ENCODE measurements at regions not wholly inside any gene's neighbourhood (a gene's known extent, or its start where the extent isn't known, plus 50 kb on each side); places are given as distances from the start of the nearest gene placed in this dataset.
"Not testable (repeated sequence)": the region's sequence is repeated elsewhere in the genome, so short reads cannot be mapped to it uniquely, and the experiment has no call there.

DNA sequence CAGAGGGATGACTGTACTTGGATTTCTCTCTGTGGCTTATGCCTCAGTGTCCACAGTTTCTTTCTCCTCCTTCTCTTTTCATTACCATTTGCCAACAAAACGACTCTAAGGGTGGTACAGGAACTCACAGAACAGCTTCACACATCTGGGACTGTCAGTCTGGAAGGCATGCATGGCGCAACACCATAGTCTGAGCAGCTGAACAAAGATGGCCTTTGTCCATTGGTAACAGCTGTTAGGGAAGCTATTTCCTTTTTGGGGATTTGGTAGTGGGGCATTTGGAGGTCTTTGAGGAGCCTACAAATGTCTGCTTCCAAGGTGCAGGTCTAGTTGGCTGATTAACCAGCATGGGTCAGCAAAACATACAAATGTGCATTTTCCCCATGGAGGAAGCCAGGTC is 81.4 kb upstream of the PCDH8 start:
- no peak for DNase-seq

DNA sequence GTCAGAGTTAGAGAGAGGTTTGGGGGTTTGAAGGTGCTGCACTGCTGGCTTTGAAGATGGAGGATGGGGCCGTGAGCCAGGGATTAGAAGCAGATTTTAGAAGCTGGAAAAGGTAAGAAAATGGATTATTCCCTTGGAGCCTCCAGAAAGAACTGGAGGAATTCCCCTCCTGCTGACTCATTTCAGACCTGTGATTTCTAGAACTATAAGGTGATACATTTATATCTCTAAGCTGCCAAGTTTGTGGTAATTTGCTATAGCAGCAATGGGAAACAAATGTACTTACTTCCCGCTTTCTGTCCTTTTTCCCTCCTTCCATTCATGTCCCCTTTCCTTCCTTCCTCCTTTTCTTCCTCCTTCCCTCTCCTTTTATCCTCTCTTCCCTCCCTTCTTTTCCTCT is 78.5 kb upstream of the PCDH8 start:
- no peak for DNase-seq

DNA sequence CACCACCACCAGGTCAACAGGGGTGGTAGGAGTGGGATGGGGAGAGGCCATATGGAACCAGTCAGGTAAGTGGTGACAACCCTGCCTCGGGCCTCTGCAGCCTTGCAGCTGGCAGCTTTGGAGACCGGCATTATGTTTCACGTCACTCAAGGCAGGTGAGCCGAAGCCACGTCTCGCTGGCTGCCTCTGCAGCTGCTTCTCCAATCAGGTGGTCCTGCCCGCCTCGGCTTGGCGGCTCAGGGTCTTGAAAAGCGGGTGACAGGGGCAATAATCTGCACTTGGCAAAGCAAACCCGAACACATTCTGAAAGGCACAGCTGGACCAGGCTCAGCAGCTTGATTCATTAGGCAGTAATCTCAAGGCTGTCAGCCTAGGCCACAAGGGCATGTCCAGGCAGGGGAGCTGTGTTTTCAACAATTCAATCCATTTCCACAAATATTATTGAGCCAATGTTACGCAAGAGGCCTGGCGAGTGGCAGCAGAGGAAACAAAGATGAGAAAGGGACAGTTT is 77.4 kb upstream of the PCDH8 start:
- no peak for DNase-seq

DNA sequence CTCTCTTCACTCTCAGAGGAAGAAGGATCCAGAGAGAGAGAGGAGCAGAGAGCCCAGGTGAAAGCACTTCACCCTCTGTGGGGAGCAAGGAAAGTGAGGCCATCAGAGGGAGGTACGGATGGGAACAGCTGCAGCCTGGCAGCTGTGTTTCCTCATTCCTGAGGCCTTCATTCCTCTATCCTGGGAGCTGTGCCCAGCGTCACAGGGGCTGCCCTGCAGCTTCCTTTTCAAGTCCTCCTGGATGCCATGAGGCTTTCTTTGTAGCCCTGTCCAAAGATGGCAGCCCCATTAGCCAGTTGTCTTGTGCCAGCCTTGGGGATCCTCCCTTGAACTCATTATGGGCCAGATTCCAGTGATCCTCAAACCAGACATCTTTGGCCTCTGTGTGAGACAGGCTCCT is 76.8 kb upstream of the PCDH8 start:
- DNase-seq, result no peak

DNA sequence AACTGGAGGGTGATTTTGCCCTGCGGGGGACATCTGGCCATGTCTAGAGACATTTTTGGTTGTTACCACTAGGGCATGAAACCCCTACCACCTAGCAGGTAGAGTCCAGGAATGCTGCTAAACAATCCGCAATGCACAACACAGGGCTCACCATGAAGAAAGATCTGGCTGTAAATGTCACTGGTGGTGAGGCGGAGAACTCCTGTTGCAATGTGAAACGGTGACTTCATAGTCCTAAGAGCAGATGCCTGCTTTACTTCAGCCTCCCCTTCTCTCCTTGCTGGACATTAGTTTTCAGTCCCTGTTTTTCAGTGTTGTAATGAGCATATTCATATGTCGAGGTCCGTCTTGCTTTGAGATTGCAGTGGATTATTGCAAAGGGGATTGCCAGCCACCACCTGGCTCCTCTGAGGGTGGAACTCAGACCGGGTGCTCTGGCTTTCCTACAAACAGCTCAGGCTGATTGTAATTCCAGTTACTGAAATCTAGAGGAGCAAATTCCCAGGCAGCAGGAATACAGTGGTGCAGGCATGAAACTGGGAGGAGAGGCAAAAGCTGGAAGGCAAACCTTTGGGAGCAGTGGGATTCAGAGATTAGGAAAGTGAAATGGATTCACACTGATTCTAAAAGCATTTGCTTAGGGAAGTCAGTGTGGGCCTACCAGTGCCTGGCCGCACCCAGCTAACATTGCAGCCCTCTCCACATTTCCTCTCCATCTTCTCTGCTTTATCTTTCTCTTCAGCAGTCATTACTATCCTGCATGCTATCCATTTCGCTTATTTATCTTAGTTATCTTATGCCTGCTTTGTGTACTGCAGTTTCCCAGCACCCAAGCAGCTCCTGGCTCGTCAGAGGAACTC is 76.1 kb upstream of the PCDH8 start:
- no peak for DNase-seq

DNA sequence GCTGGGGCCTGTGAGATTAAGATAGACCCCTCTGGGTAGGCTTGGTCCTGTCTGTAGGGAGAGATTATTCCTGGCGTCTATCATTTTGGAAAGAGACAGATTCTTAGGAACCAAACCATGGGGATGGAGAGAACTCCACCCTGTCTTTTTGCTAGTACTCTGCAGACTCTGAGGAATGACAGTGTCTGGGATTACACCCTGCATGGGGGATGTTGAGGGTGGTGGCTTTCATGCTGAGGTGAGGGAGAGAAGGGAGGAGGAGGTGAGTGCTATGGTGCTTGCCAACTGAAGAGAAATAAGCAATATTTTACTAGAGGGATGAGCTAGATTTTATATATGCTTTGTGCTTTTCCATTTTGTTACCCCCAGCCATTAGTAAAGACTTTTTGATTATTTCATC is 74.5 kb upstream of the PCDH8 start:
- DNase-seq, result no peak

DNA sequence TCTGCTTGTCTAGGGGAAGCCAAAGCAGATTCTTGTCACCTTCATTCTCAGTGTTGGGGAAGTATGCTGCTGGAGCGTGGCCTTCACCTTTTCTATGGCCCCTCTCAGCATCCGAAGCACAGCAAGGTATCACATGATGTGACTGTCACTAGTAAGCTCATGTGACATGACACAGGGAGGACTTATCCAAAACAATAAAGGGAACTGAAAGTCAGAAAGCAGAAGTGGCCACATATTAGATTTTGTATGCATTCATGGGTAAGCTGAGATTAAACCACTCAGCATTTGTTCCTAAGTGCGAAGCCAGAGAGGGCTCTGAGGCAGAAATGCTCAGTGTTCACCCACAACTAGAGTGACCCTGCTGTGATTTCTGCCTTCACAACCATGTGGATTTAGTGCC is 72.8 kb upstream of the PCDH8 start:
- DNase-seq, result no peak

DNA sequence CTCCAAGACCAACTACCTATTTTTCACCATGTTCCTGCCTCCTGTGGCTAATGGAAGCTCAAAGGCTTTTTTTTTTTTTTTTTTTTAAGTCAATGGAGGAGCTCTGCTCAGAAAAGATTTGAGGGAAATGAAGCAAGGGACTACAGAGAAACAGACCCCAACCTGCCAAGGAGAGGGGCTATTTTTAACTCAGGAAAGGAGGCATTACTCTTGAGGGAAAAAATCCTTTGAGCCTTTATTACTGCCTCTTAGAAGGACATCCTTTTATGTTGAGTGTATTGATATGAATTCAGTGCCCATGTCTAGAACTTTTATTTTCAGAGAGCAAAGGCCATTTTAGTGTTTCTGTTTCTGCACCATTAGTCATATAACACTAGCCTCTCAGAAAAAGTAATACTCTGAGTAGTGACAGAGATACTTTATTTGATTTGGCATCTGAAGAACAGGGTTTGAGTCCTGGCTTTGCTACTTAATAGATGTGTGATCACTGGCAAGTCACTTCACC is 68.1 kb upstream of the PCDH8 start:
- no peak for DNase-seq

DNA sequence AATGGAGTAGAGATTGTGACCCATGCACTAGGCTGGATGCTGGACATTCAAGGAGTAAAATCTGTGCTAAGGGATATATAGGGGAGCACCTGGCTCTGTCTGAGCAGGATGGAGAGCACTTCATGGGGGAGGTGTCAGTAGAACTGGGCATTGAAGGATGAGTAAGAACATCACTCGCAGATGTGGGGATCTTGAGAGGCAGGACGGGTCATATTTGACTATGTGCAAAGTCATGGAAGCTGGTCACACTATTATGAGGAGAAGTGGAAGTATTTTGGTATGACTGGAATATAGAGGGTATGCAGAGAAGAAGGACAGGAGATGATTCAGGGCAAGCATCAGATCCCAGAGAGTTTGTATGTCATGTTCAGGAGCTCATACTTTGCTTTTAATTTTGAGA is 62.9 kb upstream of the PCDH8 start:
- no peak for DNase-seq

DNA sequence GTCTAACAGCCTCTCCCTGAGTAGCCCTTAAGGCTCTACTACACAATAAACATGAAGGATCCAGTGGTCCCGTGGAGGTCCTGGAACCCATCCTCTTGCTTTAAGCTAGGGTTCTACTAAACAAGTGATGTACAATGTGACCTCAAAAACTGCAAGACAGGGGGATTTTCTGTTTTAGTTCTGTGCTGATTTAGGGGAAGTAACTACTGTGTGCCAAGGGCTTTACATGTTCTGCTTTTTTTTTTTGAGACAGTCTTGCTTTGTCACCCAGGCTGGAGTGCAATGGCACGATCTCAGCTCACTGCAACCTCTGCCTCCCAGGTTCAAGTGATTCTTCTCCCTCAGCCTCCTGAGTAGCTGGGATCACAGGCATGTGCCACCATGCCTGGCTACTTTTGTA is 61.9 kb upstream of the PCDH8 start:
- DNase-seq, result not testable (repeated sequence)

DNA sequence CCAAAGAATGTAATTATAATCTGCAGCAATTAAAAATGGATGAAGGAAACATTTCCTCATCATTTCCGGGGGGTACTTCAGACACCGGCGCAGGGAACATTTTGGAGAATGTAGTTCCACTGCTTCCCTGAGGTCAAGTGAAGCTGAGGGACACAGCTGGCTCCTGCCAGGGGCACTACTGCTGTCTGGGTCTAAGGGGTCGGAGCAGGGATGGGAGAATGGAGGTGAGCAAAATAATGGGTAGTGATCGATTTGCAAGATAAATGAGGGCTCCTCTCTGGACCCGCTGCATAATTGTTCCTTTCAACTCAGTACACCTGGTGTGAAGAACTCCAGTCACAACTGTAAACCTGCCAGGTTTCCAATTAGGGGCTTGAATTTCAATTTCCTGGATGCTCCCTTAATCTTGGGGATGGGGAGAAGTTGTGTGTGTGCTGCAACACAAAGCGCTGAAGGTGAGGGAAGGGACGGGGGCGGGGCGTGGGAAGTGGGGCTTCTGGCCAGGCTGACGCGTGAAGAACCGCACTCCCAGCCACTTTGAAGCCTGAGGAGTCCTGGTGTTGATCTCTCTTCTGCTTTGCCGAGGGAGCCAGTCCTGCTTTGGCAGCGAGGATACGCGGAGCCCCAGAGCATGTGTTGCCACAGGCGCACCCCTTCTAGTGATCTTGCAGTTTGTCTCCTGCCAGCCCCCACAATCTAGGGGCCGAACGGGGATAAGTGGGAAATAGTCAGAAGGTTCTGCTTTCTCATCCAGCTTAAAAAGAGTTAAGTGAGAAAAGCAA is 57.9 kb upstream of the PCDH8 start:
- DNase-seq, result no peak

DNA sequence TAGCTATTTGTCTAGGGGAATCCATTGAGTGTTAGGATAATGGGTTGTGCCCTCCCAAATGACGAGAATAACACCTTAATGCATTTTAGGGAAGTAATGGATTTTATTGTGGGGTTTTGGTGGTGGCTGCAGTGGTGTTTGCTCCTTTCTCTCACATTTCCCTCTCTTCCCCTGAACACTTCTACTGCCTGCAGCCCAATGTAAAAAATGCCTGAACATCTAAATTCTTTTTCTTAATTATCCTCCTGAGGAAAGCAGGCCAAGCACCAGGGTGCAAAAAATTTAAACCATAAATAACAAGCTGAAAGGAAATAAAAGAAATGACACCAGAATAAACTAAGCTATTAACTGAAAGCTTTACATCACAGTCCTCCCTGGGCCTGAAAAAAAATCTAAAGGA is 57.3 kb upstream of the PCDH8 start:
- no peak for DNase-seq

DNA sequence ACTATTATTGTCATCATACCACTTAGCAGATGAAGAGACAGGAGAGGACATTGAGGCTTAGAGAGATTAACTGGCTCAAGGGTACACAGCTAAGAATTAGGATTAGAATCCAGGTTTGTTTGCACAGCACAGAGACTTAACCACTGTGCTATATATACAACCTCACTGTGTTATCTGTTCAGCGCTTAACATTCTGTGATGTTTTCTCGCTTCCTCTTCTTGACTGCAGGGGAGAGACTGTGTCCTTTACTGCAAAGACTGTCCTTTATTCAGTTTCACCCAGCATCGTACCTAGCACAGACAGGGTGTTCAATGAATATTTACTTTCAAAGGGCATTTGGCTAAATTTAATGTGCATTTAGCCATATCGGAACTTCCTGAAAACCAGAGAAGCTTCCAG is 54.9 kb upstream of the PCDH8 start:
- DNase-seq, result no peak

DNA sequence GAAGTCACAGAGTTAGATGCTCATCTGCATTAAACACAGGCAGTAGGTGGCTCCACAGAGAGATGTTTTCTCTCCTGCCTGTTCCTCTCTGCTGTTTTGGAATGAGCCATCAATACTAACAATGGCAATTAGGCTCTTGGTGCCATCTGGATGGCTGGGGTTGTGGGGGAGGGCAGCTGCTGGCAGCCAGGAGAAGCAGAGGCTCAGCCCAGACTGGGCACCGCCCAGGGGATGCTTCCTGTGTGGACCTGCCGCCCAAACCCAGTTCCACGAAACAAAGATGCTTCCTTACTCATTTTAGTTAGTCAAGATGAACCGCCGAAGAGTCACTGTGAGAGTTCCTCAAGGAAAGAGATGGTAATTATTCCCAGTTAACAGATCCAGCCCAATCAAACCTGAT is 50.8 kb upstream of the PCDH8 start:
- no peak for DNase-seq
